GM19025 (cell line): ENCODE measurements at regions not wholly inside any gene's neighbourhood (a gene's known extent, or its start where the extent isn't known, plus 50 kb on each side); places are given as distances from the start of the nearest gene placed in this dataset.
"Not testable (repeated sequence)": the region's sequence is repeated elsewhere in the genome, so short reads cannot be mapped to it uniquely, and the experiment has no call there.

ENCODE experiments used
- ATAC-seq: cut with Tn5 transposase; IDR thresholded peaks from one replicate; pipeline ENCODE4 v1.9.1; 2021; ENCODE audit warnings: mild to moderate bottlenecking, low read depth, moderate library complexity; ENCODE audit not compliant: unreplicated experiment

DNA sequence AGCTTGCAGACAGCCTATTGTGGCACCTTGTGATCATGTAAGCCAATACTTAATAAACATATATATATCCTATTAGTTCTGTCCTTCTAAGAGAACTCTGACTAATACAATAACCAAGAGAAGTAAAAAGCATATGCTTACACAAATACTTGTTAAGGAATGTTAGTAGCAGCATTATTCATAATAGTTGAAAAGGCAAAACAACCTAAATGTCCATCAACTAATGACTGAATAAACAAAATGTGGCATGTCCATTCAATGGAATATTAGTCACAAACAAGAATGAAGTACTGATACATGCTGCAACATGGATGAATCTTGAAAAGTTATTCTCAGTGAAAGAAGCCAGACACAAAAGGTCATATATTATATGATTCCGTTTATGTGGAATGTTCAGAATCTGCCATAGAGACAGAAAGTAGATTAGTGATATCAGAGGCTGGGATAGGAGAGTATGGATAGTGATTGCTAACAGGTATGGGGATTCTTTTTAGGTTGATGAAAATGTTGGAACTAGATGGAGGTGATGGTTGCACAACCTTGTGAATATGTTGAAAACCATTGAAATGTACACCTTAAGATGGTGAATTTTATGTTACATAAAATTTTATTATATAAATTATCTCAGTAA lies 112.5 kb upstream of the UNC5B start:
- no peak for ATAC-seq

DNA sequence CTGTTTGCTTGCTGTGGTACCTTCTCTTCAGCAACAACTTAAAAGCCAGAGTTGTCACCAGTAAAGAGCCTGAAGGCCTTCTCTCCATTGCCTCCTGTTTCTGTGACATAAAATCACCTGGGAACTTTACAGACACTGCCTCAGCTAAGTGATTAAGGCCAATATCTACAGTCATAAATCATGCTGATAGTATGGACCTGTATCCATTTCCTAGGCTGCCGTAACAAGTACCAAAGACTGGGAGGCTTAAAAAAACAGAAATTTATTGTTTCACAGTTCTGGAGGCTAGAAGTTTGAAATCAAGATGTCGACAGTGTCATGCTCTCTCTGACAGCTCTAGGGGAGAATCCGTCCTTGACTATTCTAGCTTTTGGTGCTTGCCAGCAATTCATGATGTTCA lies 108.4 kb upstream of the UNC5B start:
- no peak for ATAC-seq

DNA sequence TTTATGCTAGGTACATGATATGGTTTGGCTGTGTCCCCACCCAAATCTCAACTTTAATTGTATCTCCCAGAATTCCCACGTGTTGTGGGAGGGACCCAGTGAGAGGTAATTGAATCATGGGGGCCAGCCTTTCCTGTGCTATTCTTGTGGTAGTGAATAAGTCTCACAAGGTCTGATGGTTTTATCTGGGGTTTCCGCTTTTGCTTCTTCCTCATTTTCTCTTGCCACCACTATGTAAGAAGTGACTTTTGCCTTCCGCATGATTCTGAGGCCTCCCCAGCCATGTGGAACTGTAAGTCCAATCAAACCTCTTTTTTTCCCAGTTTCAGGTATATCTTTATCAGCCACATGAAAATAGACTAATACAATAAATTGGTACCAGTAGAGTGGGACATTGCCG lies 106.2 kb upstream of the UNC5B start:
- not testable (repeated sequence) for ATAC-seq

DNA sequence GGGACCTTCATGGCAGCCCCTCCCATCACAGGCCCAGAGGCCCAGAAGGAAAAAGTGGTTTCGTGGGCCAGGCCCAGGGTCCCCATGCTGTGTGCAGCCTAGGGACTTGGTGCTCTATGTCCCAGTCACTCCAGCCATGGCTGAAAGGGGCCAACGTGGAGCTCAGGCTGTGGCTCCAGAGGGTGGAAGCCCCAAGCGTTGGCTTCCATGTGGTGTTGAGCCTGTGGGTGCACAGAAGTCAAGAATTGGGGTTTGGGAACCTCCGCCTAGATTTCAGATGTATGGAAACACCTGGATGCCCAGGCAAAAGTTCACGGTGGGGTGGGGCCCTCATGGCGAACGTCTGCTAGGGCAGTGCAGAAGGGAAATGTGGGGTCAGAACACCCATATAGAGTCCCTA lies 105.3 kb upstream of the UNC5B start:
- ATAC-seq = not testable (repeated sequence)

DNA sequence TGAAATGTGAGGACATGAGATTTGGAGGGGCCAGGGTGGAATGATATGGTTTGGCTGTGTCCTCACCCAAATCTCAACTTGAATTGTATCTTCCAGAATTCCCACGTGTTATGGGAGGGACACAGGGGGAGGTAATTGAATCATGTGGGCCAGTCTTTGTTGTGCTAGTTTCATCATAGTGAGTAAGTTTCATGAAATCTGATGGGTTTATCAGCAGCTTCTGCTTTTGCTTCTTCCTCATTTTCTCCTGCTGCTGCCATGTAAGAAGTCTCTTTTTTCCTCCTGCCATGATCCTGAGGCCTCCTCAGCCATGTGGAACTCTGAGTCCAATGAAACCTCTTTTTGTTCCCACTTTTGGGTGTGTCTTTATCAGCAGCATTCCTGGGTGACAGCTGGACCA lies 104.3 kb upstream of the UNC5B start:
- not testable (repeated sequence) for ATAC-seq

DNA sequence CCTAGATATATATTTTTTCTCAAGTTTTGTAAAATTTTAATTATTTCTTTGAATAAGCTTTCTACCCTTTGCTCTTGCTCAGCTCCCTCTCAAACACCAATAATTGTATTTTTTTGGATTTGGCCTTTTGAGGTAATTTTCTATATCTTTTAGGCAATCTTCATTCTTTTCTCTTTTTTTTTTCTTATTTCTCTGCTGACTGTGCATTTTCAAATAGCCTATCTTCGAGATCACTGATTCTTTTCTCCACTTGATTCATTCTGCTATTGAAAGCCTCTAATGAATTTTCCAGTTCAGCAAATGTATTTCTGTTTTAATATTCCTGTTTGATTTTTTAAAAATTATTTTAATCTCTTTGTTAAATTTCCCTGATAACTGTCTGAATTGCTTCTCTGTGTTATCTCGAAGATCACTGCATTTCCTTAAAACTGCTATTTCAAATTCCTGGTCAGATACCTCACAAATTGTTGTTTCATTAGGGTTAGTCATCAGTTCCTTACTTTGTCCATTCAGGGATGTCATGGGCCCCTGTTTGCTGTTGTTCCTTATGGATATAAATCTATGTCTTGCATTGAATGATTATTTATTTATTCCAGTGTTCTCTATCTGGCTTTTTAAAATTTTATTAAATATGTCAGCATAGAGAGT lies 100.1 kb upstream of the UNC5B start:
- no peak for ATAC-seq

DNA sequence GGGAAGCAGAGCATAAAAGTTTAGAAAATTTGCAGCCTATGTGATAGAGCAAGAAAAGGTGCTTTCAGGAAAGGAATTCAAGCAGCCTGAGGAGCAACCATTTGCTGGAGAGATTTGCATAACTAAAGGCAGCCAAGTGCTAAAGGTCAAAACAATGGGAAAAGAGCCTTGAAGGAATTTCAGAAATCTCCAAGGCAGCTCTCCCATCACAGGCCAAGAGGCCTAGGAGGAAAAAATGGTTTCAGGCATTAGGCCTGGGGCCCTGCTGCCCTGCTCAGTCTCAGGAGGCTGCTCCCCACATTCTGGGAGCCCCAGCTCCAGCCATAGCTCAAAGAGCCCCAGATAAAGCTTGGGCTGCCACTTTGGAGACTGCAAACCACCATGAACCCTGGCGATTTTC lies 95.9 kb upstream of the UNC5B start:
- no peak for ATAC-seq

DNA sequence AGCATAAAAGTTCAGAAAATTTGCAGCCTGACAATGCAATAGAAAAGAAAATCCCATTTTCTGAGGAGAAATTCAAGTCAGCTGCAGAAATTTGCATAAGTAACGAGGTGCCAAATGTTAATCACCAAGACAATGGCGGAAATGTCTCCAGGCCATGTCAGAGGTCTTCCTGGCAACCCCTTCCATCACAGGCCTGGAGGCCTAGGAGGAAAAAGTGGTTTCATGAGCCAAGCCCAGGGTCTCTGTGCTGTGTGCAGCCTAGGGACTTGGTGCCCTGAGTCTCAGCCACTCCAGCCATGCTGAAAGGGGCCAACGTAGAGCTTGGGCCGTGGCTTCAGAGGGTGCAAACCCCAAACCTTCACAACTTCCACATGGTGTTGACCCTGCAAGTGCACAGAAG lies 94.8 kb upstream of the UNC5B start:
- ATAC-seq = not testable (repeated sequence)

DNA sequence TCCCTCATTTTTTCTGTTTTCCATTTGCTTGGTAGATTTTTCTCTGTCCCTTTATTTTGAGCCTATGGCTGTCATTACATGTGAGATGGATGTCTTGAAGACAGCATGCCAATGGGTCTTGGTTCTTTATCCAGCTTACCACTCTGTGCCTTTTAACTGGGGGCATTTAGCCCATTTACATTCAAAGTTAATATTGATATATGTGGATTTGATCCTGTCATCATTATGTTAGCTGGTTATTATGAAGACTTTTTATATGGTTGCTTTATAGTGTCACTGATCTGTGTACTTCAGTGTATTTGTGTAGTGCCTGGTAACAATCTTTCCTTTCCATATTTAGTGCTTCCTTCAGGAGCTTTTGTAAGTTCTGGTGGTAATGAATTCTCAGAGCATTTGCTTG lies 89.3 kb upstream of the UNC5B start:
- no peak for ATAC-seq

DNA sequence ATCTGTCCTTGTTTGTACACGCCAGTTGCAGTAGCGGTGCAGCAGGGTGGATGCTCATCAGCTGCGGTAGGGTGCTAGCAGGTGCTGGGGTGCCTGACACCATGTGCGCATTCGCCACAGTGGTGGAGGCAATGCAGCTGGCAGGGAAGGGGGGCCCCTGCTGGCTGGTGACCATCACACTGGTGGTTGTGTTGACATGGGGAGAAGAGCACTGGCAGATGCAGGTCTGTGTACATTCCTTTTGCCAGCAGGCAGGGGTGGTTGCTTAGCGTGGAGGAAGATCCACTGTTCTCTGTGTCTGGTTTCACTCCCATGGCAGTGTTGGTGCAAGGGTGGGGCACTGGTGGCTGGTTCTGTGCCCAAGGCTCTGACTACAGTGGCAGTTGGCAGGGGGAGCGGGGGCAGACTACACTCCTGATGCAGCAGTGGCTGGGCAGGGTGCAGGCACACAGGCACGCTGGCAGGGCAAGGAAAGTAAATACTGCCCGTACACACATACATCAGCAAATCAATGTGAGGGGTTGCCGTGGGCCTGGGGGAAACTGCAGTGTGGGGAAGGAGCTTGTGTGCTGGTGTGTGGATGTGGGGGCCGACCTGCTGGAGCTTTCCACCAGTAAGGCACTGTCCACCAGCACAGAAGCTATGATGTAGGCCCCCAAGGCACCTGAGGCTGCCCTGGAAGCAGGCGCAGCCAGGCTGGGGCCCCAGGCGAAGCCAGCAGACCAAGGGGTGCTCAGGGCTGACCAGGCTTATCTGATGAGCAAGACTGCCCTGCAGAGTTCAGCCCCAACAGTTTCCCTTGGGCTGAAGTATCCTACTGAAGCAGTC lies 87.2 kb upstream of the UNC5B start:
- no peak for ATAC-seq

DNA sequence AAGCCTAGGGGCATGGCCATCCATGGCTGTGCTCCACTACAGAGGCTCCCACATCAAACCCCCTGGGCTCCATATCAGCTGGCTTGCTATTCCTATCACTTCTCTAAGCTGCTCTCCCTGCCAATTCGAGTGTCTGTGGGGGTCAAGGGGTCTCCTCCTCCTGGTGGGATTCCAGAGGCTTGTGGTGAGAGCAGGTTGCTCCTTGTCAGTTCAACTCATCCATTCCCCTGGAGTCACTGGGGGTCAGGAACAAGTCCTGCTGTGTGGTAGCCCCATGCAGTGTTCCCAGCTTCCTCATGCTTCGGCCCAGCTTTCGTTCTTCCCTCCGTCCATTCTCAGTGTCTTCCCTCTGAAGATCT lies 86.6 kb upstream of the UNC5B start:
- no peak for ATAC-seq

DNA sequence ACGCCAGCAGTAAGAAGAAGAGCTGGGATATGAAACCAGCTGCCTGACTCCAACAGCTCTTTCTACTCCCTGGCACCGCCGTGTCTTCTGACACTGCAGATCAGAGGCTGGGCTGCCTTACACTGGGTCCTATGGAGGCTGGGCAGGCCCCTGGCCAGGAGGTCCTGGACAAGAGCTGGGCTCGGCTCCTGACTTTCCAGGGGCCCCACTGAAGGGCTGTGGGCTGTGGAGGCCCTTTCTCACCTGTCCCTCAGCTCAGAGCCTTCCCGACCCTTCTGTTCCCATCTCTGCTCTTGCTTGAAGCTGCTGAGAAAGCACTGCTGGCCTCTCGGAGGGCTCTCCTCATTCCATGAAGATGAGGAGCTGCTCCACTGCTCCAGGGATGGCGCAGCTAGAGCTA lies 85.9 kb upstream of the UNC5B start:
- no peak for ATAC-seq

DNA sequence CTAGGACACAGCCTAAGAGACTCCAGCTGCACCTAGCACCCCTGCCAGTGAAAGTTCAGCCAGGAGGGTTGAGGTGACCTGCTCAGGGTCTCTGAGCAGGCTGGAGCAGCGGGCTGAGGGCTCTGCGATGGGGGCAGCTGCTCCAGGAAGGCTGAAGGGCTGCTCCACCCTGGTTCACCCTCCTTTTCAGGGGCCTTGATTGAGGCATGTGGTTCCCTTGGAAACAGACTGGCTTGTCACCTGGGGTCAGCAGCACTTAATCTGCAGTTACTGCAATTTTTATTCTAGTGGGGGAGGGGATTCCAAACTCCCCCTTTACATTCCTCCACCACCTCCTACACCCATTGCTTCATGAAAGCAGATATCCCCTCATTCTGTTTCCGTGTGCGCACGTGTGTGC lies 85.3 kb upstream of the UNC5B start:
- no peak for ATAC-seq

DNA sequence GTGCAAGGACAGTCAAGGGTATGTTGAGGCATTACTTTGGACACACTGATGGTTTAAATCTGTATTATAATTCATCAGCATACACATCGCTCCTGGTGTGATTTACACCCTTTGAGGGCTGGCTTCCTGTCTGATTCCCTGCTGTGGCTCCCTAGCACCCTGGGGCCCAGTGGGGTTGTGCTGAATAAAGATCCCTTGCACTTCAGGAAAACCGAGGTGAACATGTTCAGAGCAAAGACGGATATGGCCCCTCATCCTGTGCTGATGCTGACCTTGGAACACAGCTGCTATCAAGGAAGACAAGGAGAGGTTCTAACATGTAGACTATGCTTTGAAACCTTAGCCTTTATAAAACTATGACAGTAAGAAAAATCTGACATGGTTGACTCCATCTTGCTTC lies 84.6 kb upstream of the UNC5B start:
- no peak for ATAC-seq

DNA sequence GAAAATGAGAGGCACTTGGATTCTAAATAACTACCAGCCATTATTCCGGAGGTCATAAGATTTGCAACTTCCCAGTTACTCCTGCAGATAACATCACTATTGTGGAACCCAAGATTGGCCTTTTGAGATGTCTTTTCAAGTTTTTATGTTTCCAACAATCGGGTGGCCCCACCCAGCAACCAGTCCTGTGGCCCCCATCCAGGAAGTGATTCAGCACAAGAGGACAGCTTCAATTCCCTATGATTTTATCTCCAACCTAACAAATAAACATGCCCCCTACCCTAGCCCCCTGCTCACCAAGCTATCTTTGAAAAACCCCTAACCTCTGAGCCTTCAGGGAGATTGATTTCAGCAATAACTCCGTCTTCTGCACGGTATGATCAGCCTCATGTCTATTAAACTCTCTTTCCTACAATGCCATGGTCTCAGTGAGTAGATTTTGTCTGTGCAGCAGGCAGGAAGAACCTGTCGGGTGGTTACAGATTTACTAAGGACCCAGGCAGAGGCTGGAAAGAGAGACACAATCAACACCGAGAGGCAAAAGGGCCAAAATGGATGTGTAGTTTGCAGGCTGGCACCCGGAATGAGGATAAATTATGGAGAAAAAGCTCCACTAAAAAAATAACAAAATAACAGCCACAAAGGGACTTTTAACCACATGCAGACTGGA lies 83.9 kb upstream of the UNC5B start:
- ATAC-seq = no peak

DNA sequence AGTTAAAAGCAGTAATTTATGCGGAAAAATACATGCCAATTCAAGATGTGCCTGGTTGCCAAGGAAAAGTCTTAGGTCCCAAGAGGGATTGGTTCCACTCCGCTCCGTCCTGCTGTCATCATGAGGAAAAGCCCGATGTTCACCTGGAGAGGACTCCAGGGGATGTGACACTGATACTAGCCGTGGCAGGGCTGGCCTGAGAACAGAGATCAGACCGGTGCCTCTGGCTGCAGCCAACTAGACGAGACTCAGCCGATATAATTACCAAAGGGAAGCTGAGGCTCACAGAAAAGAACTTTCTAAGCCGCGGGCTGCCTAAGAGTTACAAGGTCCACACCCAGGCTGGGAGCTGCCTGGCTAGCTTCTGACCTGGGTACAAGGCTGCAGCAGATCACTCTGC lies 81.3 kb upstream of the UNC5B start:
- no peak for ATAC-seq

DNA sequence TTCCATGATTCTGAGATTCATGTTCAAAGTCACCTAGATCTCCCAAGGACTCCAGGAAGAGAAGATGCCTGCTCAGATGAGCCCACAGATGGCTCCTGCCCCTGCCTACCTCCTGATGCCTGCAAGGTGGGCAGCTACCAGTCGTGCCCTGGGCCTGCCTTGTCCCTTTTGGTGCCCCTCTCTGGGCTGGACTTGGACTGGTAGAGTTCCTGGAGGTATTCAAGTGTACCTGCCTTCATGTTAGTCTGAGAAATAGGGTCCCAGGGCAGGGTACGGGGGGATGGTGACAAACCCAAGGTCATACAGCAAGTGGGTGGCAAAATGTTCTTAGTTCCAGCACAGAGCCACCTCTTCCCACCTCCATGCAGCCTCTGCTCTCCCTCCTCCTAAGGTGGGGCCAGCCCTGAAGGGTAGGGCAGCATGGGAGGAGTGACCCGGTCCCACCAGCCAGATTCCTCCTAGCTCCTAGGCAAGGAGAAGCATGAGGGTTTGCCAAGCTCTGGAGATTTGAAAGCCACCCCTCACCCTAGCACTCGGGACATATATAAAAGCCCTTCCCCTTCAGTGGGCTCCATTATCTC lies 80.8 kb upstream of the UNC5B start:
- ATAC-seq = no peak

DNA sequence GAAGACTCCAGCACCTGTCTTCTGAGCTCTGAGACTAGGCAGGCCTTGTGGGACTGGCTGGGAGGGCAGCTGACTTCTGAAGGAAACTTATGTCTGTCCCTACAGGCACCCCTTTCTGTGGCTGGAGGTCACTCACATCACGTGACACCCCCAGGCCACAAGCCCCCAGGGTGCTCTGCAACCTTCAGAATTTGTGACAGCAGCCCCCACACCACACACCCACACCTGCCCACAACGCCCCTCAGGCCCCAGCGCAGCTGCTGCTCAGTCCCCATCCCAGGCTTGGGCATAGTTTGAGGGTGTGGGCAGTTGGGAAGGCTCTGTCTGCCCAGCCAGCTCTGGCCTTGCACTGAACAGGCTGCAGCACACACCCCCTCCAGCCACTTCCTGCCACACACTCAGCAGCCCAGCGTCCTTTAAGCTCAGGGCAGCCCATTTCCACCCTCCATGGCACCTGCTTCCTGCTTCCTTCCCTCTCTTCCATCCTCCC lies 80.0 kb upstream of the UNC5B start:
- ATAC-seq = no peak

DNA sequence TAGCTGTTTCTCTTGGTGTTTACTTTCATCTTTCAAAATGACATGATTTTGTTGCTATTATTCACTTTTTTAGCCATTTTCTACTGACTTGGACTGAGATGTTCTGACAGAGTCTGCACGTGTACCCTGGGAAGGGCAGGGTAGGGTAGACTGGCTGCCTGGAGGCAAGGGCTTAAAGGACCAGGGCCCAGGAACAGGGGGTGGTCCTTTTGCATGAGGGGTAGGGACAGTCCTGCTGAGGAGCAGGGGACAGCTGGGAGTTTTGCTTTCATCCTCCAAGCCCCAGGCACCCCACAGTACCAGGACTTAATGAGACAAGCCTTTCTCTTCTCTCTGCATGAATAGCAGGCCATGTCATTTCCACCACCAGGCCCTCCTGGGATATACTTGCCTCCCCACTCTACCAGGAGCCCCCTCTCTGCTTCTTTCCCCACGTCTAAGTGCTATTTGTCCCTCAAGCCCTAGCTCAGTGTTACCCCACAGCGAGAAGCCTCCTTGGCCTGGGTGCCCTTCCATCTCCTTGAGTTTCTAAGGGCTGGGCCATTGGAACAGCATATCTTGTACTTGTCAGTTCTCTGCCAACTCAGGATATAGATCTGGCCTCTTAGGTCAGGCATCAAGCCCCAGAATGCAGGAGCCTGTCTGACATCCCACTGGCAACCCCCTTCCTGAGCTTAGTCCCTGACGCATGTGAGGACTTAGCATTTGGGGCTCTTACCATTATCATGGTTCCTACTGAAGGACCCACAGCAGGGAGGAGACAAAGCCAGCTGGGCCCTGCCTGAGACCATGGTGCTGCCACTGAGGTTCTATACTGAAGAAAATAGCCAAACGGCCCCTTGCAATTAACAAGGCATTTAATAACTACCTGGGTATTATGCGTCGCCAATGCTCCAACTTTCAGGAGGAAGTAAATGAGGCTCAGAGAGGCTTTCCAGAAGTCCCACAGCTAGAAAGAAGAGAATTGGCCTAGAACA lies 78.4 kb upstream of the UNC5B start:
- no peak for ATAC-seq
